ENCODE measurements at regions not wholly inside any gene's neighbourhood (a gene's known extent, or its start where the extent isn't known, plus 50 kb on each side); places are given as distances from the start of the nearest gene placed in this dataset.

- no peak for DNase-seq
Observed at GRCh38 chr6:170053966-170054661, 236.8 kb downstream of the DLL1 start.

- DNase-seq: no peak
Observed at GRCh38 chr6:170052991-170053821, 237.7 kb downstream of the DLL1 start.

- no peak for DNase-seq
Observed at GRCh38 chr6:170051229-170052172, 239.4 kb downstream of the DLL1 start.

- DNase-seq: no peak
Observed at GRCh38 chr6:170050591-170051041, 240.3 kb downstream of the DLL1 start.

- DNase-seq: peak; percentile 53
Observed at GRCh38 chr6:170049641-170050561, 241.0 kb downstream of the DLL1 start.

- DNase-seq: peak; percentile 9
Observed at GRCh38 chr6:170048615-170049256, 242.1 kb downstream of the DLL1 start.

GRCh38 chr6:170047823-170048222 is 243.1 kb downstream of the DLL1 start:
- no peak for DNase-seq

- DNase-seq: peak; percentile 39
Observed at GRCh38 chr6:170046791-170047626, 243.9 kb downstream of the DLL1 start.

- DNase-seq: no peak
Observed at GRCh38 chr6:170045981-170046667, 244.8 kb downstream of the DLL1 start.

- DNase-seq: no peak
Observed at GRCh38 chr6:170045563-170045960, 245.3 kb downstream of the DLL1 start.

- no peak for DNase-seq
Observed at GRCh38 chr6:170044836-170045562, 245.9 kb downstream of the DLL1 start.

GRCh38 chr6:170043881-170044790 is 246.7 kb downstream of the DLL1 start:
- no peak for DNase-seq

GRCh38 chr6:170043150-170043819 is 247.6 kb downstream of the DLL1 start:
- no peak for DNase-seq

- no peak for DNase-seq
Observed at GRCh38 chr6:170042596-170043118, 248.2 kb downstream of the DLL1 start.

GRCh38 chr6:170042123-170042522 is 248.8 kb downstream of the DLL1 start:
- no peak for DNase-seq

- DNase-seq: no peak
Observed at GRCh38 chr6:170041526-170041925, 249.4 kb downstream of the DLL1 start.

GRCh38 chr6:170040906-170041305 is 250.0 kb downstream of the DLL1 start:
- DNase-seq: no peak

All from fibroblast of upper back skin (primary cell).